PFSK-1 (cell line): ENCODE measurements at regions not wholly inside any gene's neighbourhood (a gene's known extent, or its start where the extent isn't known, plus 50 kb on each side); places are given as distances from the start of the nearest gene placed in this dataset.

Experiments
- POLR2AphosphoS5 ChIP-seq: IDR thresholded peaks from 2 replicates; pipeline ENCODE4 v1.6.1; 2012; ENCODE audit warnings: low read depth, mild to moderate bottlenecking, control low read depth, low read length, moderate library complexity
- TAF1 ChIP-seq: IDR thresholded peaks from 2 replicates; pipeline ENCODE4 v1.6.1; 2012; ENCODE audit warnings: low read length, control low read depth, borderline replicate concordance; ENCODE audit not compliant: insufficient read depth

DNA sequence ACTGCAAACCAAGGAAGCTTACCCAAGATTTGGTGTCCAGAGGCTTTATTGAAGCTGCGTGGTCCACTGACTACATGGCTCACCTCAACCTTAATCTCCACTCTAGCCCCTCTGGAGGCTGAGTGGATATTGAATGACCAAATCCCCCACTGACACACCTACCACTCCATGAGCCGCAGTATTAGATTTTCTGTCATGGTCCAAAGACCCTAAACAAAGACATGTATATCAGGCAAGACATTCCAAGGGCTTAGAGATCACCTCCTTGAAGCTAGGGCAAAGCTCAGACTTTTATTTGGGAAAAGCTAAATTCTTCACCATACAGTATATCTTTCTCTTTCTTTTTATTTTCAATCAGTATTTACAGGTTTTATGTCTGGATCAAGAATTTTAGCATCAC, 346.2 kb upstream of the CTNND2 start:
- TF ChIP-seq POLR2AphosphoS5 (no peak), TAF1 (no peak)
